ENCODE measurements at regions not wholly inside any gene's neighbourhood (a gene's known extent, or its start where the extent isn't known, plus 50 kb on each side); places are given as distances from the start of the nearest gene placed in this dataset.

- H3K27me3 ChIP-seq (ENCODE audit: control insufficient read depth in 3 of 3, insufficient read depth in 3 of 3, low read length in 2 of 3): no peaks in the 10 kb centered on the region
- H3K9ac ChIP-seq (ENCODE audit: insufficient read depth in 1 of 2, low read length in 2 of 2): no peak overlapping the region
- no peaks in the 10 kb centered on the region for H3K36me3 ChIP-seq (ENCODE audit: control insufficient read depth in 4 of 4, insufficient read depth in 4 of 4, low read length in 4 of 4)
- H3K9me3 ChIP-seq (ENCODE audit: control insufficient read depth in 4 of 4, insufficient read depth in 3 of 4, low read length in 3 of 4): peaks cover 0 to 3% (median 0%) of the 10 kb centered on the region in 4 donors
- 88 to 91% methylated on average over 4 of the region's 4 CpGs for WGBS, 2 donors
- no peak overlapping the region for H3K4me3 ChIP-seq
- no peak for DNase-seq
- no peak overlapping the region for H3K27ac ChIP-seq (ENCODE audit: low read depth in 1 of 2, low read length in 1 of 2)
- no peak for ATAC-seq (ENCODE audit: insufficient read depth, low FRiP score)
- no peaks in the 10 kb centered on the region for H3K4me1 ChIP-seq (ENCODE audit: control insufficient read depth in 5 of 5, insufficient read depth in 5 of 5, low read length in 5 of 5)
- no peak for TF ChIP-seq CTCF (IDR thresholded peaks at IDR 0.05; ENCODE audit: control extremely low read depth, extremely low read depth)
Observed at GRCh38 chr3:181773921-181774320, 62.2 kb downstream of the SOX2 start.

- ATAC-seq (ENCODE audit: insufficient read depth, low FRiP score) (no peak), DNase-seq (peak in 1 of 3 donors; percentile 1)
- Histone ChIP-seq H3K4me1 (ENCODE audit: control insufficient read depth in 5 of 5, insufficient read depth in 5 of 5, low read length in 5 of 5) (no peaks in the 10 kb centered on the region), H3K27ac (ENCODE audit: low read depth in 1 of 2, low read length in 1 of 2) (no peak overlapping the region), H3K9me3 (ENCODE audit: control insufficient read depth in 4 of 4, insufficient read depth in 3 of 4, low read length in 3 of 4) (peaks cover 0 to 2% (median 0%) of the 10 kb centered on the region in 4 donors), H3K36me3 (ENCODE audit: control insufficient read depth in 4 of 4, insufficient read depth in 4 of 4, low read length in 4 of 4) (no peaks in the 10 kb centered on the region), H3K4me3 (no peak overlapping the region), H3K27me3 (ENCODE audit: control insufficient read depth in 3 of 3, insufficient read depth in 3 of 3, low read length in 2 of 3) (no peaks in the 10 kb centered on the region), H3K9ac (ENCODE audit: insufficient read depth in 1 of 2, low read length in 2 of 2) (no peak overlapping the region)
- 8 to 13% methylated on average over 1 of the region's 1 CpG for WGBS, 2 donors
- no peak for TF ChIP-seq CTCF (IDR thresholded peaks at IDR 0.05; ENCODE audit: control extremely low read depth, extremely low read depth)
Observed at GRCh38 chr3:181782306-181782954, 70.7 kb downstream of the SOX2 start.

- Histone ChIP-seq H3K36me3 (ENCODE audit: control insufficient read depth in 4 of 4, insufficient read depth in 4 of 4, low read length in 4 of 4) (no peaks in the 10 kb centered on the region), H3K27ac (ENCODE audit: low read depth in 1 of 2, low read length in 1 of 2) (no peak overlapping the region), H3K4me3 (no peak overlapping the region), H3K4me1 (ENCODE audit: control insufficient read depth in 5 of 5, insufficient read depth in 5 of 5, low read length in 5 of 5) (no peaks in the 10 kb centered on the region), H3K9me3 (ENCODE audit: control insufficient read depth in 4 of 4, insufficient read depth in 3 of 4, low read length in 3 of 4) (no peaks in the 10 kb centered on the region), H3K27me3 (ENCODE audit: control insufficient read depth in 3 of 3, insufficient read depth in 3 of 3, low read length in 2 of 3) (no peaks in the 10 kb centered on the region), H3K9ac (ENCODE audit: insufficient read depth in 1 of 2, low read length in 2 of 2) (no peak overlapping the region)
- DNase-seq (no peak), ATAC-seq (ENCODE audit: insufficient read depth, low FRiP score) (no peak)
- no peak for TF ChIP-seq CTCF (IDR thresholded peaks at IDR 0.05; ENCODE audit: control extremely low read depth, extremely low read depth)
- WGBS, 2 donors: 68 to 74% methylated on average over 7 of the region's 7 CpGs
Observed at GRCh38 chr3:181790561-181790960, 78.8 kb downstream of the SOX2 start.
